Limb (tissue), 2 donors: ENCODE measurements at regions not wholly inside any gene's neighbourhood (a gene's known extent, or its start where the extent isn't known, plus 50 kb on each side); places are given as distances from the start of the nearest gene placed in this dataset.
"Not testable (repeated sequence)": the region's sequence is repeated elsewhere in the genome, so short reads cannot be mapped to it uniquely, and the experiment has no call there.

ENCODE experiments used
- DNase-seq, 2 donors: peaks; one replicate each; pipeline ENCODE4 v3.0.0-alpha.2; 2016; ENCODE audit errors: extremely low spot score in 2 of 2

- peak in 1 of 2 donors; percentile 28 for DNase-seq
Measured at GRCh38 chr2:38243186-38243880, 133.7 kb downstream of the ATL2 start.

- DNase-seq: peak; percentile 30 to 37
Measured at GRCh38 chr2:38239452-38239851, 137.6 kb downstream of the ATL2 start.

GRCh38 chr2:38238705-38239104 lies 138.4 kb downstream of the ATL2 start:
- DNase-seq: not testable (repeated sequence)

GRCh38 chr2:38237311-38237710 lies 139.8 kb downstream of the ATL2 start:
- DNase-seq: no peak

- DNase-seq: peak; percentile 38 to 55
Measured at GRCh38 chr2:38233231-38233983, 143.7 kb downstream of the ATL2 start.

GRCh38 chr2:38232454-38232853 lies 144.6 kb downstream of the ATL2 start:
- no peak for DNase-seq

- DNase-seq: no peak
Measured at GRCh38 chr2:38230756-38231155, 146.3 kb downstream of the ATL2 start.

GRCh38 chr2:38228753-38229152 lies 148.3 kb downstream of the ATL2 start:
- DNase-seq: no peak

- DNase-seq: no peak
Measured at GRCh38 chr2:38224821-38225437, 149.0 kb upstream of the CYP1B1 start.

- DNase-seq: no peak
Measured at GRCh38 chr2:38224181-38224580, 148.2 kb upstream of the CYP1B1 start.

- DNase-seq: no peak
Measured at GRCh38 chr2:38223256-38223655, 147.3 kb upstream of the CYP1B1 start.

- no peak for DNase-seq
Measured at GRCh38 chr2:38220164-38220563, 144.2 kb upstream of the CYP1B1 start.

- DNase-seq: no peak
Measured at GRCh38 chr2:38218995-38219394, 143.0 kb upstream of the CYP1B1 start.

- peak in 1 of 2 donors; percentile 20 for DNase-seq
Measured at GRCh38 chr2:38218591-38218991, 142.6 kb upstream of the CYP1B1 start.

- no peak for DNase-seq
Measured at GRCh38 chr2:38217401-38218188, 141.6 kb upstream of the CYP1B1 start.

- no peak for DNase-seq
Measured at GRCh38 chr2:38216886-38217285, 140.9 kb upstream of the CYP1B1 start.

GRCh38 chr2:38215993-38216392 lies 140.0 kb upstream of the CYP1B1 start:
- DNase-seq: no peak

GRCh38 chr2:38215522-38215921 lies 139.6 kb upstream of the CYP1B1 start:
- DNase-seq: no peak

GRCh38 chr2:38214209-38214717 lies 138.3 kb upstream of the CYP1B1 start:
- no peak for DNase-seq

GRCh38 chr2:38213619-38214167 lies 137.7 kb upstream of the CYP1B1 start:
- no peak for DNase-seq

- no peak for DNase-seq
Measured at GRCh38 chr2:38212312-38212711, 136.4 kb upstream of the CYP1B1 start.
